Neutrophil (primary cell): ENCODE measurements at regions not wholly inside any gene's neighbourhood (a gene's known extent, or its start where the extent isn't known, plus 50 kb on each side); places are given as distances from the start of the nearest gene placed in this dataset.
"Not testable (repeated sequence)": the region's sequence is repeated elsewhere in the genome, so short reads cannot be mapped to it uniquely, and the experiment has no call there.

ENCODE experiments used
- H3K27ac ChIP-seq: fragments of 200-600 bp; sonication (generic); 2 replicates; pipeline ENCODE4 v1.5.1; 2016; ENCODE audit warnings: mild to moderate bottlenecking, moderate library complexity
- H3K27me3 ChIP-seq: fragments of 200-600 bp; sonication (generic); 2 replicates; pipeline ENCODE4 v1.6.0; 2016; ENCODE audit warnings: mild to moderate bottlenecking
- H3K36me3 ChIP-seq: fragments of 200-600 bp; sonication (generic); 2 replicates; pipeline ENCODE4 v1.5.1; 2017
- H3K4me1 ChIP-seq, 2 experiments: fragments of 200-600 bp in 1 of 2; sonication (generic) in 1 of 2; 1 replicate in 1 of 2; 2 replicates in 1 of 2; pipeline versions ENCODE4 v1.5.1 to v1.6.1; 2013 to 2016; ENCODE audit warnings: low read depth in 1 of 2, low read length in 1 of 2, mild to moderate bottlenecking in 1 of 2, moderate library complexity in 1 of 2; ENCODE audit not compliant: control insufficient read depth in 1 of 2, insufficient read depth in 1 of 2
- H3K4me3 ChIP-seq, 2 experiments: fragments of 200-600 bp in 1 of 2; sonication (generic) in 1 of 2; 1 replicate in 1 of 2; 2 replicates in 1 of 2; pipeline ENCODE4 v1.5.1; 2013 to 2016; ENCODE audit warnings: low read depth in 1 of 2, low read length in 1 of 2, mild to moderate bottlenecking in 1 of 2, moderate library complexity in 1 of 2
- H3K9me3 ChIP-seq: fragments of 200-600 bp; sonication (generic); 2 replicates; pipeline ENCODE4 v1.5.1; 2016
- CTCF ChIP-seq: fragments of 200-600 bp; sonication (generic); IDR thresholded peaks from 2 replicates; pipeline ENCODE4 v1.5.1; 2016; ENCODE audit warnings: antibody characterized with exemption

DNA sequence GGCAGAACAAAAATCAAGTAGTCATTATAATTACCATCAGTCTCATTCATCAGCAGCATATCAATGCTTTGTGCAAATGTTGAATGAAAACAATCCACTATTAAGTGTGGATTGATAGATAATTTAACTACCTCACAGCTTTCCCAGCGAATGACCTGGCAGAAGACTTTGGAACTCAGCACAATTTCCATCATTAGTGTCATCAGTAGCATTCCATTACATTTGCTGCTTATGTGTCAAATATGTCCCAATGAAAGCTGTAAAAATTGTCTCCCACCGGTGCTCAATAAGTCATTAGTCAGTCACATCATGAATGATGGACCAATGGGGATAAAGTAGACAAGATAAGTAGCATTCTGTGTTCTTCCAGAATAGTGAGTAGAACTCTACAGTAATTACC, 1513.5 kb upstream of the PRR20A start:
- Histone ChIP-seq H3K27me3 (no peaks in the 10 kb centered on the region), H3K4me1 (no peaks in the 10 kb centered on the region), H3K9me3 (no peaks in the 10 kb centered on the region), H3K4me3 (no peak overlapping the region), H3K36me3 (no peaks in the 10 kb centered on the region), H3K27ac (no peak overlapping the region)
- TF ChIP-seq CTCF: no peak

- Histone ChIP-seq H3K36me3 (no peaks in the 10 kb centered on the region), H3K27ac (no peak overlapping the region), H3K9me3 (no peaks in the 10 kb centered on the region), H3K4me1 (no peaks in the 10 kb centered on the region), H3K27me3 (no peaks in the 10 kb centered on the region), H3K4me3 (no peak overlapping the region)
- TF ChIP-seq CTCF: no peak
Observed at GRCh38 chr13:55632402-55632801, 1508.3 kb upstream of the PRR20A start.

- H3K27ac ChIP-seq: no peak overlapping the region
- no peak overlapping the region for H3K4me3 ChIP-seq
- H3K9me3 ChIP-seq: no peaks in the 10 kb centered on the region
- TF ChIP-seq CTCF: no peak
- H3K36me3 ChIP-seq: no peaks in the 10 kb centered on the region
- H3K4me1 ChIP-seq: no peaks in the 10 kb centered on the region
- no peaks in the 10 kb centered on the region for H3K27me3 ChIP-seq
Observed at GRCh38 chr13:55649485-55649884, 1491.2 kb upstream of the PRR20A start.

DNA sequence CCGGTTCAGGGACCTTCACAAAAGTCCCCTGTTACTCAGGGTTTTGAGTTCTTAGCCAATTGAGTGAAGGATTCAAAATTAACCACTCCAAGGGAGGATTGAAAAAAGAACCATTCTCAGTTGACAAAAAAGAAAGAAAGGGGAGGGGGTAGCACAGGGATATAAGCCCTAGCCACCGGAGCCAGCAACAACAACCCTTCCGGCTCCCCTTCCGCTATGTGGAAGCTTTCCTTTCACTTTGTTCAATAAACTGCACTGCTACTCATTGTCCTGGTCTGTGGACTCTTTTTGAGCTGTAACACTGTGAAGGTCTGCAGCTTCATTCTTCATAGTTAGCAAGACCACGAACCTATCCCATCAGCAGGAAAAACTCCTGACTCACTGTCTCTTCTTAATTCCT, 1488.1 kb upstream of the PRR20A start:
- Histone ChIP-seq H3K4me3 (no peak overlapping the region), H3K27ac (no peak overlapping the region), H3K9me3 (no peaks in the 10 kb centered on the region), H3K27me3 (no peaks in the 10 kb centered on the region), H3K4me1 (no peaks in the 10 kb centered on the region), H3K36me3 (no peaks in the 10 kb centered on the region)
- TF ChIP-seq CTCF: no peak

GRCh38 chr13:55653497-55653896, 1487.2 kb upstream of the PRR20A start:
- TF ChIP-seq CTCF: no peak
- Histone ChIP-seq H3K27ac (no peak overlapping the region), H3K4me1 (no peaks in the 10 kb centered on the region), H3K27me3 (no peaks in the 10 kb centered on the region), H3K4me3 (no peak overlapping the region), H3K9me3 (no peaks in the 10 kb centered on the region), H3K36me3 (no peaks in the 10 kb centered on the region)

- Histone ChIP-seq H3K36me3 (no peaks in the 10 kb centered on the region), H3K4me3 (no peak overlapping the region), H3K27ac (no peak overlapping the region), H3K9me3 (no peaks in the 10 kb centered on the region), H3K4me1 (no peaks in the 10 kb centered on the region), H3K27me3 (no peaks in the 10 kb centered on the region)
- TF ChIP-seq CTCF: no peak
Observed at GRCh38 chr13:55654243-55654642, 1486.5 kb upstream of the PRR20A start.

DNA sequence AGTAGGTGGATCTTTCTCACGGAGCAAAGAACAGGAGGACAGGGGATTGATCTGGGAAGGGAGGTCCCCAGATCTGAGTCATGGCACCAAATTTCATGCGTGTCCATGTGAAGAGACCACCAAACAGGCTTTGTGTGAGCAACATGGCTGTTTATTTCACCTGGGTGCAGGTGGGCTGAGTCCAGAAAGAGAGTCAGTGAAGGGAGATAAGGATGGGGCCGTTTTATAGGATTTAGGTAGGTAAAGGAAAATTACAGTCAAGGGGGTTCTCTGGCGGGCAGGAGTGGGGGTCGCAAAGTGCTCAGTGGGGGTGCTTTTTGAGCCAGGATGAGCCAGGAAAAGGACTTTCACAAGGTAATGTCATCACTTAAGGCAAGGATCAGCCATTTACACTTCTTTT, 1480.5 kb upstream of the PRR20A start:
- H3K27ac ChIP-seq, H3K9me3 ChIP-seq, H3K36me3 ChIP-seq, H3K27me3 ChIP-seq, H3K4me1 ChIP-seq, H3K4me3 ChIP-seq: not testable (repeated sequence)
